GM19238 (cell line): ENCODE measurements at regions not wholly inside any gene's neighbourhood (a gene's known extent, or its start where the extent isn't known, plus 50 kb on each side); places are given as distances from the start of the nearest gene placed in this dataset.
"Not testable (repeated sequence)": the region's sequence is repeated elsewhere in the genome, so short reads cannot be mapped to it uniquely, and the experiment has no call there.

ENCODE experiments used
- DNase-seq: peaks from one replicate; pipeline ENCODE4 v3.0.0; 2011; ENCODE audit warnings: low spot score; ENCODE audit not compliant: insufficient read length

DNA sequence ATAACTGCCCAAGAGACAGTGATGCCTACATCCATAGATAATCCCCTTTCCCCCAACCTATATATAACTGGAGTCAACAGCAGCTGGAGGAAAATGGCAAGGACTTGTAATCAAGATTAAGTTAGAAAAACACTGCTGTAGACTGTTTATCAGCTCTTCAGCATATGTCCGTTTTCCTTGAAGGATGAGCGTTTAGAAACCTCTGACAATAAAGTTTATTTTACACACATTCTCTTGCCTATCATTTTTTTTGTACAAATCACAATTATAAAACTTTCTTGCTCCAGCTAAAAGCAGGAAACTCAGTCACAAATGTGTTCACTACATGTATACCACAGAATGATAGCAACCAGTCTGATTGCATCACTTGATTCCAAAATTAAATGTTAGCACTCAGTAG is 50.8 kb downstream of the PPIAL4G start:
- DNase-seq: not testable (repeated sequence)

DNA sequence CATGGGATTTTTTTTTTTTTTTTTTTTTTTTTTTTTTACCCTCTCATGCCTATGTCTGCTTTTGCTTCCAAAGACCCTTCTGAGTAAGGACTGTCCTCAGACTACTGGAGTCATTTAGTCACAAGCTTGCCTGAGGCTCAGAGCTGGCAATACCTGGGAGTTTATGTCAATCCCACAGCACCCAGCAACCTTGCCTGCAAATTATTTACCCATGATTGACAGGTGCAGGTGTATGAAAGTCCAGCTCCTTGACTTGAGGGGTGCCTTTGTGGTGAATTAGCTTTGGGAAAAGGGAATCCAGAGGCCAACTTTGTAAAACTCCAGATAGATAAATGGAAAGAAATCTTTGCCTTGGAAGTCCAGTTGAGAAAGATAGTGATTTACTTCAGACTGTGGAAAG is 53.2 kb downstream of the PPIAL4G start:
- not testable (repeated sequence) for DNase-seq

DNA sequence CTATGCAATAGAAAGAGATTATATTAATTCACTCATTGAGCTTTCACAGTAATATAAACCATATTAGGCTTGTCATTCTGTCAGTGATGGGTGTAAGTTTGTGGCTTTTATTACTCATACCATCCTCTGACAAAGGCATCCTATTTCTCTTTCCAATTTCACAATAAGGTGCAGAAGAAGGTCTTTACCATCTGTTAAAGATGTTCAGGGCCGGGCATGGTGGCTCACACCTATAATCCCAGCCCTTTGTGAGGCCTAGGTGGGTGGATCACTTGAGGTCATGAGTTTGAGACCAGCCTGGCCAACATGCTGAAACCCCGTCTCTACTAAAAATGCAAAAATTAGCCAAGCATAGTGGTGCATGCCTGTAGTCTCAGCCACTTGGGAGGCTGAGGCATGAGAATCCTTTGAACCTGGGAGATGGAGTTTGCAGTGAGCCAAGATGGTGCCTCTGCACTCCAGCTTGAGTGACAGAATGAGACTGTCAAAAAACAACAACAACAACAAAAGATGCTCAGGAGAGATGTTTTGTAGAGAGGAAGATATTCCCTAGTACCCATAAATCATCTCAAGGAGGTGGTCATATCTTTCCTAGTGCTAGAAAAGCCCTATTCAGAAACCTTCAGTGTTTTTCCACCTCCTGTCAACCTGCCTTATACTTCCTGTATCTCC is 56.0 kb downstream of the PPIAL4G start:
- DNase-seq: not testable (repeated sequence)

DNA sequence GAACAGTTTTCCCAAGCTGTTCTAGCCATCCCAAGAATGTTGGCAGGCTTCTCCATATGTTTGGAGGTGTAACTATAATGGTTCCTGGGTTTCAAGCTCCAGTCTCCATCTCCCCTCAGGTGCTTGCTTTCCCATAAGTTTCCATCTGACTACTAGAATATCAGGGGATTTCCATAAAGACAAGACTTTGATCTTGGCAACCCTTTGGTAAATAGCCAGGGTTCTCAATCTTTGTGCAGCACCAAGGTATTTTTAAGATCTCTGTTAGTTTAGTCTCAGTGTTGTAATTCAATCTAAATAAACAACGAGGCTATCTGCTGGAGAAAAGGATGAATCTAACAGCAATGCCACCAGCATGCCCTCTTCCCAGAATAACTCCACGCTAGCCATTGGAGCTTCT is 56.7 kb downstream of the PPIAL4G start:
- DNase-seq: not testable (repeated sequence)

DNA sequence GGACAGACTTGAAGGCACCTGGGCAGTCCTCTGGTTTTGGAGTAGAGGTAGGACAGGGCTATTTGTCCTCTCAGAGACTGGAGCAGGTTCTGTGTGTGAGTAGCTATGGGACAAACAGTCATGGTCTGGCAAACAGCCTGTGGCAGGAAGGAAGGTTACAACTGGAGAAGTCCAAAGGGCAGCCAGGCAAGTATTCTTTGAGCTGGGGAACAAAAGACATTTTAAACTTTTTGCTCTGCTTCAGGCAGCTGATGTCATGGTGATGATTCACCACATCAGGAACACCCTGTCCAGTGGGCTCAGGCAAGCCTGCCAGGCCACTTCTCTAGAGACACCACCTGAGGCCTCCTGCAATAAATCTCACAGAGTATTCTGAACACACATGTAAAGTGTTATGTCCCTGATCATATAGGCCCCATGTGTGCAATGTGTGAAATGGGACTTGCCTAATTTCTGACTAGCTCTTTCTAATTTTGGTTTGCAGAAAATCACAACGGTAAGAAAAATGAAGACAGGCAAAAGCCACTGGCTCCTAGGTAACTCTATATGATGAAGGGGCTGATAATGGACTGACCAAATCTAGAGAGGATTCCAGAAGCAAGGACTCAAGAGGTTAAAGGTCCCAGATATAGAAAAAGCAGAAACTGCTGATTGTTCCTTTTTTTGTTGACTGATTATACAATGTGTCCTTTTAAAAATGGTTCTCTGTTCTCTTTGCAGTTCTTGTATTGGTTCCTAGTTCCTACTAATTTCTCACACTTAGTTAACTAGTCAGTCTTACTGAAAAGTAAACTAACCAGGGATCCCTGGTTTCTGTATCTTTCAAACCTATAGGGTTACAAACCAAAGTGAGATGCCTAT is 58.7 kb downstream of the PPIAL4G start:
- DNase-seq: not testable (repeated sequence)

DNA sequence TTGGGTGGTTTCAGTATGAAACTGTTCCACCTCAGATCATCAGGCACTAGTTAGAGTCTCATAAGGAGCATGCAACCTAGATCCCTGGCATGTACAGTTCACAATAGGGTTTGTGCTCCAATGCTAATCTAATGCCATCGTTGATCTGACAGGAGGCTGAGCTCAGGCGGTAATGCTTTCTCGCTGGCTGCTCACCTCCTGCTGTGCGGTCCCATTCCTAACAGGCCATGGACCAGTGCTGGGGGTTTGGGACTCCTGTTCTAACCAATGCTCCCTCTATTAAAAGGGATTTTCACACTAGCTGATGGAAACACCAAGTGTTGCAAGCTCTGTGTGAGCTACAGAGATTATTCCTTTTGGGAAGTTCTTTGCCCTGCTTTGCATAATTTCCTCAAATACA is 60.2 kb downstream of the PPIAL4G start:
- not testable (repeated sequence) for DNase-seq

DNA sequence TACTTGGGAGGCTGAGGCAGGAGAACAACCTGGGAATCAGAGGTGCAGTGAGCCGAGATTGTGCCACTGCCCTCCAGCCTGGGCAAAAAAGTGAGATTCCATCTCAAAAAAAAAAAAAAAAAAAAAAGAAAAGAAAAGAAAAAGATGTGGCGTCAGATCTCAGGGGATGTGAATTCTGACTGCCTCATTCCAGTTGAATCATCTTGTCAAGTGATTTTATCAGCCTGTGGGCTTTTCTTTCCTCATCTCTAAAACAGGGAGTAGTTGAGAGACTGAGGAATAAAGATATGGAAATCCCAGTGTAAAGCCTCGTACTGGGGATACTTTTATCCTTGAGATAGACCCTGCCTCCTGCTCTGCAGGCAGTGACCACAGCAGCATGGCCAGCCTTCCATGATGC is 65.9 kb downstream of the PPIAL4G start:
- not testable (repeated sequence) for DNase-seq

DNA sequence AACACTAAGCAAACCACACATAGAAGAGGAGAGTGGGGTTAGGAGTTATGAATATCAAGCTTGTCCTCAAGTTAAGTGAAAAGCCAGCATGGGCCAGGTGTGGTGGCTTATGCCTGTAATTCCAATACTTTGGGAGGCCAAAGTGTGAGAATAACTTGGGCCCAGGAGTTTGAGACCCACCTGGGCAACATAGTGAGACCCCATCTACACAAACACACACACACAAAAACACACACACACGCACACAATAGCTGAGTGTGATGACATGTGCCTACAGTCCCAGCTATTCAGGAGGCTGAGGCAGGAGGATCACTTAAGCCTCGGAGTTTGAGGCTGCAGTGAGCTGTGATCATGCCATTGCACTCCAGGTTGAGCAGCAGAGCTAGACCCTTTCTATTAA is 69.7 kb downstream of the PPIAL4G start:
- DNase-seq: not testable (repeated sequence)

DNA sequence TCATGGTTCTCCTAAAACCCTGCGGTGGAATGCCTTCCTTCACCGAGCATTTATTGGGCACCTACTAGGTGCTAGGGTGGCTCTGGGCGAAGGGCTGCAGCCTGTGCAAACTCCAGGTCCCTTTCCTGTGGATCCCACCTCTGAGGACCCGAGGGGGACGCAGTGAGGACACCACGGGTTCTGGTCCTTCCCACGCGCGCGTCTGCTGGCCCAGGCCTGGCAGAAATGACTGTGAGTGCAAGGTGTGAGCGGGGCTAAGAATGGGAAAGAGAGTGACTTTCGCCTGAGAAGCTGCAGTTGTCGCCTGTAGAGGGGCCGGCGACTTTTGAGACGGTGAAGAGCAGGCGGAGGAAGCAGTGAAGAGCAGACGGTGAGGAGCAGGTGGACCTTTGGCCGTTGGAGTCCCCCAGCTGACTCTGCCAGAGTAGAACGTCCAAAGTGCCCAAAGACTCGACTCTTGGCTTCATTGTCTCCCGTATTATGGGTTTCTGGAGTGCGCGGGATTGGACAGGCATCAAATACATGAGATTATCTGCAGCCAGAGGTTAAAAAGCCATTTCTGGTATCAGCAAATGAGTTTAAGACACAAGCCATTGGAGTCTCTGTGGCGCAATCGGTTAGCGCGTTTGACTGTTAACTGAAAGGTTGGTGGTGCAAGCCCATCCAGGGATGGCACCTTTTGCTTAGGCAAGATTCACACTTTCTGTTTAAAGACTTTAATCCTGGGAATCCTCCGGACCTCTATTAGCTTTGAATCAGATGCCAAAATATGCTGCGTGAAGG is 78.1 kb downstream of the PPIAL4G start:
- not testable (repeated sequence) for DNase-seq

DNA sequence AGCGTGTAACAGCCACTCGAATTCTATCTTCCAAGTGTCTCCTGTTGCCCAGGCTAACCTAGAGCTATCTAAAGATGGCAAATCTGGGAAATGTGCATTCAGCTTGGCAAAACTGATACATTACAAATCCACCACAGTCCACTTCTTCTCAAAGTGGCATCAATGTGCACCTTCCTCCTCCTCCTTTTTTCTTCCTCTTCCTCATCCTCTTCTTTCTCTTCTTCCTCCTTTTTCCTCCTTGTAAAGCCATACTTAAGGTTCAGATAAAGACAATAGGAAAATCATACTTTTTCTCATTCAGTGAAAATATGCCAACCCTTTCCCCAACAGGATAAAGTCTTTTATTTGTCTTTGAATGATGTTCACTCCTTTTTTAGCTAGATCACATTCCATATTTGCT is 79.2 kb downstream of the PPIAL4G start:
- not testable (repeated sequence) for DNase-seq

DNA sequence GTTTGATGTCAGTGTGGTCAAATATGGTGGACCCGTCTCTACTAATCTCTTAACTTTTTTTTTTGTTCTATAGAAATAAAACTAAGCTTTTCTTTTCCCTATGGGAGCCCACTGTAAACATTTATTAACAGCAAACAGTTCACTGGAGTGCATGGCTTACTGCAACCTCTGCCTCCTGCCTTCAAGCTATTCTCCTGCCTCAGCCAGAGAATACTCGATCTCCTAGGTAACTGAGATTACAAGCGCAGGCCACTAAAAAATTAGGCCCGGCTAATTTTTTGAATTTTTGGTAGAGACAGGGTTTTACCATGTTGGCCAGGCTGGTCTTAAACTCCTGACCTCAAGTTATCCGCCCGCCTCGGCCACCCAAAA is 80.0 kb downstream of the PPIAL4G start:
- not testable (repeated sequence) for DNase-seq

DNA sequence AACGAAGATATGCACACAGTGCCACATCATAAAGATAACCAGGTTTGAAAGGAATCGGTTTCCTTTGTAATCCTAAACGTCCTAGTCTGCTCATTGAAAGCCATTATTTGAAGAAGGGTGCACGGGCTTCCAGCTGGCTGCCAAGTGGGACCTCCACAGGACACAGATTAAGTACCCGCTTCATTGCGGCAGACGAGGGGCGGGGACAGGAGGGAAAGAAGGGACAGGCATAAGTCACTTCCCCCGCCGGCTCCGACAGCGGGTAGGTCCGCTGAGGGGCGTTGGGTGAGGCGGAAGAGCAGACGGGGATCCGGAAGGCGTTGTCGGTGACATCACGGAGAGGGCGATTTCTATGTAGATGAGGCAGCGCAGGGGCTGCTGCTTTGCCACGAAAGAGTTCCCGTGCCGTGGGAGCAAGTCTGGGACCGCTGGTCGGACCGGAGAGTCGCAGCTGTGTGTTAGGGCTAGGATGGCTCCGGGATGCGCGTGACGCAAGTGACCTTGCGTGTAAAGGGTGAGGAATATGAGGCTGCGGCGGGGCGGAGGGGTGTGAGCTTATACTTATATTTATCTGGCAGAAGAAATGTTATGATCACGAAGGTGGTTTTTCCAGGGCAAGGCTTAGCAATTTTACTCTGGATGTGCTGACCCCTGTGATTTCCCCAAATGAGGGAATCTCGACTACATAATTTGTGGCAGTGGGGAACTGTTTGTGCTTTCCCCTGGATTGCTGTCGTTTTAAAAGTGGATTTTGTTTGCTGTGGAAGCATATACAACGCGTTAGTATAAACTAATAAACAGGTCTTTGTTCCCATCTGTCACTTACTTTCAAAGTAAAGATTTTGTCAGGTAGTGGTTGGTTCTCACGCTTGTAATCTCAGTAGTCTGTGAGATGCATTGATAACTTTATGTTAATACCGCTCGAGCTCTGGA is 80.7 kb downstream of the PPIAL4G start:
- peak; percentile 37 for DNase-seq

DNA sequence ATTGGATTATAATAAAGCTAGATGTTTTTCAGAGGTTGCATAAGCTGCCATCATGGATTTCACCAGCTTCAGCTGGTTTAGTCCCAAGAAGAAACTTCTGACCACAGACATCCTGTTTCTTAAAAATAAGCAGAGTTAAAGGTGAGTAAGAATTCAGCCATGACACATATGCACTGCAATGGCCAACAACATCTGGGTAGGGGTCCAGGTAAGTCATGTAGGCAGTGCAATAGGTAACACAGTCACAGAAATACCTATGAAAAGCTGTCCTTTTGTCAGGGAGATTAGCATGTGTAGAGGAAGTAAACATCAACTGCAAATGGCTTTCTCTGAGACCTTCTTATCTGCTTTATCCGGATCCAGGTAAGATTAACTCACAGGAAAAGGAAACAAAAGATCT is 85.6 kb downstream of the PPIAL4G start:
- DNase-seq: not testable (repeated sequence)

DNA sequence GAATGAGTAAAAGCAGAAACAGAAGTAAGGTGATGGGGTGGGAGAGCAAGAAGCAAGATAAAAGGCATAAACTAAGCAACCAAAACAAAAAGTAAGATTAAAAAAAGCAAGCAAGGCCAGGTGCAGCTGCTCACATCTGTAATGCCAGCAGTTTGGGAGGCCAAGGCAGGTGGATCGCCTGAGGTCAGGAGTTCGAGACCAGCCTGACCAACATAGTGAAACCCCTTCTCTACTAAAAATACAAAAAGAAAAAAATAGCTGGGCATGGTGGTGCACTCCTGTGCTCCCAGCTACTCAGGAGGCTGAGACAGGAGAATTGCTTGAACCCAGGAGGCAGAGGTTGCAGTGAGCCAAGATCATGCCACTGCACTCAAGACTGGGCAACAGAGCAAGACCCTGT is 90.6 kb downstream of the PPIAL4G start:
- not testable (repeated sequence) for DNase-seq

DNA sequence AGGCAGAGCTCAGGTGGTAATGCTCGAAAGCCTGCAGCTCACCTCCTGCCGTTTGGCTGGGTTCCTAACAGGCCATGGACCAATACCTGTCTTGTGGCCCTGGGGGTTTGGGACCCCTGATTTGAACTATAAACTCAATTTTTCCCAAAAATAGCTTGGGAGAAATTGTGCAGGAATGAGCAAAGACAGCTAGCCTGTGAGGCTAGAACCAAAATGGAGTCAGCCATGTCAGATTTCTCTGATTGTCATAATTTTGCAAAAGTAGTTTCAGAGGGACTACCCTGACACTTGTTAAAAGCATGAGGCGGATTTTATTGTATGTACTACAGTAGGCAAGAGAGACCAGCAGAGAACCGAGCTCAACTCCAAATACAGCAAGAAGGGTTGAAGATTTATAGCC is 91.8 kb downstream of the PPIAL4G start:
- DNase-seq: not testable (repeated sequence)

DNA sequence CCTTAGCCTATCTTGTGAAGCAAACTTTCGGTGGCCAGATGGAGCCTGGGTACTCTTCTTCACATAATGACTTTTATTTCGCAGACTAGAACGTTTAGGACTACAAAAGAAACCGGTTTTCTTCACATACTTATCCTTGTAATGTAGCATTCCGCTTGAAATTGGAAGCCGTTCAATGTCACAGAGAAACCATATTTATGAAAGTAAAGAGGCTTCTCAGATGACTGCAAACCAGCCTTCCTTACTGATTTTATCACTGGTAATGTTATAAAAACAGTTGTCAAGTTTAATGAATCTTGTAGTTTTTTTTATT is 94.1 kb downstream of the PPIAL4G start:
- no peak for DNase-seq

DNA sequence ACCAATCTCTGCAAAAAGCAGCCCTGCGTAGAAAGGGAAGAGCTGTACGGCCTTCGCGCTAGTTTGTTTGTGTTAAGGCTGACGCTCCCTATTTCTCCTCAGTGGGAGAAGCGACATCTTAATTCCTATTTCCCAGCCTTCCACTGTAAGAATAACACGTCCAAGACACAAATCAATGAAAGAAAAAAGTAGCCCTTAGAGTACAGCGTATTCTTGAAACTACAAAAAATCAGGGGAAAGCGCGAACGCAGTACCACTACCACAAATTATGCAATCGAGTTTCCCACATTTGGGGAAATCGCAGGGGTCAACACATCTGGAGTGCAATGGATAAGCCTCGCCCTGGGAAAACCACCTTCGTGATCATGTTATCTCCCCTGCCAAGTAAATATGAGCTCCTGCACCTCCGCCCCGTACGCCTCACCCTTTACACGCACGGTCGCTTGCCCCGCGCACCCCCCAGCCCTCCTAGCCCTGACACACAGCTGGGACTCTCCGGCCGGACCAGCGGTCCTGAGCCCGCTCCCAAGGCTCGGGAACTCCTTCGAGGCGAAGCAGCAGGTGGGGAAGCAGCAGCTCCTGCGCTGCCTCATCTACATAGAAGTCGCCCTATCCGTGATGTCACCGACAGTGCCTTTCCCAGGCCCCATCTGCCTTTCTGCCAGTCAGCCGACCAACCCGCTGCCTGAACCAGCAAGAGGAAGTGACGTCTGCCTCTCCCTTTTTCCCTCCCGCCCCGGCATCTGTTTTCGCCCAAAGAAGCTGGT is 94.7 kb downstream of the PPIAL4G start:
- peak; percentile 76 for DNase-seq

DNA sequence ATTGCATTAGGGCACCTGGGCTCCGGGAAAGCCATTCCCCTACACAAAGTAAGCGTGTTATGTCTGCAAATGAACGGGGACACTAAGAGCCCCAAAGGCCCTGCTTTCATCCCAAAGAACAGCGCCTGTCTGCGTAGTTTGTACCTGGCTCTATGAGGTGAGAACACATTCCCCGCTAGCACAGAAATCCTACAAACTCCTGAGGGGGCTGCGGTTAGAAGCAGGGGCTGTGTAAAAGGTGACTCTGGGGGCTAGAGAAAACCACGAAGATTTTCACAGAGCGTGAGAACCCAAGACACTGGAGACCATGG is 95.2 kb downstream of the PPIAL4G start:
- not testable (repeated sequence) for DNase-seq

DNA sequence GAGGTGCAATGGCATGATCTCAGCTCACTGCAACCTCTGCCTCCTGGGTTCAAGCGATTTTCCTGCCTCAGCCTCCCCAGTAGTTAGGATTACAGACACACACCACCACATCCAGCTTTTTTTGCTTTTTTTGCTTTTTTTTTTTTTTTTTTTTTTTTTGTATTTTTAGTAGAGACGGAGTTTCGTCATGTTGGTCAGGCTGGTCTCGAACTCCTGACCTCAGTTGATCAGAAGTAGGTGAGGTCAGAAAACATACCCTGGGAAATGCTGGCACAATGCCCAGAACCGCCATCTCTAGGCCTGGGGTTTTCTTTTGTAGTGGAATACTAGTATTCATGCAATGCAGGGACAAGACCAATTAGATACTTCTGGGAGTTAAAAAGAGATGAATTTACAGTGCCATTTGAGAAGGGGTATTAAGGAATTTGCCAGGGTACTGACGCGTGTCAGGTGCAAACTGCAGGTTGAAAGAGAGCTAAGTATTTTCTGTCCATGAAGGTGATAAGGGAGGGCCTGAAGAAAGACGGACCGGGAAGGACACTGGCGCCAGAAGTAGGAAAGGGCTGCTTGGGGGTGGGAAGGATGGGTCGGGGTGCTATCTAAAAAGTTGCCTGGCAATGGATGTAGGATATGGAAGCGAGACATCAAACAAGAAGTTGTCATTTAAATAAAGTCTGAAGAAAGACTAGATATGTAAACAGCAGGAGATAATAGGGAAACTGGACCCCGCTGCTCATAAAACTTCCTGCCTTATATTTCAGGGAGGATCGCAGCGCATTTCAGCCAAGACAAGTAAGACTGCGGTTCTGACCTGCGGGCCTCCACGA is 95.8 kb downstream of the PPIAL4G start:
- DNase-seq: not testable (repeated sequence)

DNA sequence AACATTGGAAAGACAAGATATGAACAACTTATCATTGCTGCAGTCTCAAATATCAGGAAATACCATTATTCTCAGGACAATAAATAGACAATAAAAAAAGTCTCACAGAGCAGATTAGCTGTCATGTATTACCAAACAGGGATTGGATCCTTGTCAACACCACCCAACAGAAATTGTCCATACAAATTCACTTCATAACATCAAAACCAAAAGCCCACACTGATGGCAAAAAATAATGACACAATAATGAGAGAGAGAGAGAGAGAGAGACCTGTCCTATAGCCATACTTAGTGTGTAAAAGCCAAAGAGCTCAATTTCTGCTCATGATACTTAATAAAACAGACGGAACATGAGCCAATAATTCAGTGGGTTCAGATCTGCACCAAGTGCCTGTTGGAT is 96.5 kb downstream of the PPIAL4G start:
- no peak for DNase-seq
